NB4 (cell line): ENCODE measurements at regions not wholly inside any gene's neighbourhood (a gene's known extent, or its start where the extent isn't known, plus 50 kb on each side); places are given as distances from the start of the nearest gene placed in this dataset.
"Not testable (repeated sequence)": the region's sequence is repeated elsewhere in the genome, so short reads cannot be mapped to it uniquely, and the experiment has no call there.

Experiments
- CTCF ChIP-seq: IDR thresholded peaks from one replicate; pipeline ENCODE4 v1.5.1; 2012; ENCODE audit warnings: low read depth, low read length
- MYC ChIP-seq: IDR thresholded peaks from 2 replicates; pipeline ENCODE4 v1.6.1; 2011; ENCODE audit warnings: low read depth, low read length
- POLR2A ChIP-seq: IDR thresholded peaks from 2 replicates; pipeline ENCODE4 v1.6.1; 2011; ENCODE audit warnings: mild to moderate bottlenecking; ENCODE audit not compliant: insufficient read length; ENCODE audit errors: extremely low read depth

GRCh38 chr22:15823178-15823577 is 133.4 kb downstream of the POTEH start:
- TF ChIP-seq CTCF, MYC, POLR2A: not testable (repeated sequence)
